ENCODE measurements at regions not wholly inside any gene's neighbourhood (a gene's known extent, or its start where the extent isn't known, plus 50 kb on each side); places are given as distances from the start of the nearest gene placed in this dataset.

DNA sequence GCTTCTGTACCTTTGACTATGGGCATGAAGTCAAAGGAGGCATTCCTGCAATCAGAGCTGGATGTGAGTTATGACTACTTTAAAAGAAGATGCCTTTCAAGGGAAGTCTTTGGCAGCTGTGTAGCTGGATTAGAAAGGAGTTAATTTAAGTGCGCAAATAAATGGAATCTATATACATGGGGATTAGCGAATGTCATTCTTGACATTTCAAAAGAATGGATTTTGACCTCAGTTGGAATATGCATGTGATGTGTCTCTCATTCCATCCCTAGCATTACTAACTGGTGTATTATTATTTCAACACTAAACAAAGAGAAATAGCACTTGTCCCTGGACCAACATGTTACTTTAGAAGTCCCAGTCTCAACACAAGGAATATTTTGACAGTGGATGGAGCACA is 359.6 kb upstream of the SLC24A2 start:
- TF ChIP-seq, protein P1, sequence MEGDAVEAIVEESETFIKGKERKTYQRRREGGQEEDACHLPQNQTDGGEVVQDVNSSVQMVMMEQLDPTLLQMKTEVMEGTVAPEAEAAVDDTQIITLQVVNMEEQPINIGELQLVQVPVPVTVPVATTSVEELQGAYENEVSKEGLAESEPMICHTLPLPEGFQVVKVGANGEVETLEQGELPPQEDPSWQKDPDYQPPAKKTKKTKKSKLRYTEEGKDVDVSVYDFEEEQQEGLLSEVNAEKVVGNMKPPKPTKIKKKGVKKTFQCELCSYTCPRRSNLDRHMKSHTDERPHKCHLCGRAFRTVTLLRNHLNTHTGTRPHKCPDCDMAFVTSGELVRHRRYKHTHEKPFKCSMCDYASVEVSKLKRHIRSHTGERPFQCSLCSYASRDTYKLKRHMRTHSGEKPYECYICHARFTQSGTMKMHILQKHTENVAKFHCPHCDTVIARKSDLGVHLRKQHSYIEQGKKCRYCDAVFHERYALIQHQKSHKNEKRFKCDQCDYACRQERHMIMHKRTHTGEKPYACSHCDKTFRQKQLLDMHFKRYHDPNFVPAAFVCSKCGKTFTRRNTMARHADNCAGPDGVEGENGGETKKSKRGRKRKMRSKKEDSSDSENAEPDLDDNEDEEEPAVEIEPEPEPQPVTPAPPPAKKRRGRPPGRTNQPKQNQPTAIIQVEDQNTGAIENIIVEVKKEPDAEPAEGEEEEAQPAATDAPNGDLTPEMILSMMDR (IDR thresholded peaks at IDR 0.05) = no peak
- TF ChIP-seq, protein P2, sequence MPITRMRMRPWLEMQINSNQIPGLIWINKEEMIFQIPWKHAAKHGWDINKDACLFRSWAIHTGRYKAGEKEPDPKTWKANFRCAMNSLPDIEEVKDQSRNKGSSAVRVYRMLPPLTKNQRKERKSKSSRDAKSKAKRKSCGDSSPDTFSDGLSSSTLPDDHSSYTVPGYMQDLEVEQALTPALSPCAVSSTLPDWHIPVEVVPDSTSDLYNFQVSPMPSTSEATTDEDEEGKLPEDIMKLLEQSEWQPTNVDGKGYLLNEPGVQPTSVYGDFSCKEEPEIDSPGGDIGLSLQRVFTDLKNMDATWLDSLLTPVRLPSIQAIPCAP (CRISPR knock-in tag; IDR thresholded peaks at IDR 0.05) = no peak
- no peak for TF ChIP-seq CBFB (CRISPR knock-in tag; IDR thresholded peaks at IDR 0.05; ENCODE audit: low read depth)
- TF ChIP-seq, protein P3, sequence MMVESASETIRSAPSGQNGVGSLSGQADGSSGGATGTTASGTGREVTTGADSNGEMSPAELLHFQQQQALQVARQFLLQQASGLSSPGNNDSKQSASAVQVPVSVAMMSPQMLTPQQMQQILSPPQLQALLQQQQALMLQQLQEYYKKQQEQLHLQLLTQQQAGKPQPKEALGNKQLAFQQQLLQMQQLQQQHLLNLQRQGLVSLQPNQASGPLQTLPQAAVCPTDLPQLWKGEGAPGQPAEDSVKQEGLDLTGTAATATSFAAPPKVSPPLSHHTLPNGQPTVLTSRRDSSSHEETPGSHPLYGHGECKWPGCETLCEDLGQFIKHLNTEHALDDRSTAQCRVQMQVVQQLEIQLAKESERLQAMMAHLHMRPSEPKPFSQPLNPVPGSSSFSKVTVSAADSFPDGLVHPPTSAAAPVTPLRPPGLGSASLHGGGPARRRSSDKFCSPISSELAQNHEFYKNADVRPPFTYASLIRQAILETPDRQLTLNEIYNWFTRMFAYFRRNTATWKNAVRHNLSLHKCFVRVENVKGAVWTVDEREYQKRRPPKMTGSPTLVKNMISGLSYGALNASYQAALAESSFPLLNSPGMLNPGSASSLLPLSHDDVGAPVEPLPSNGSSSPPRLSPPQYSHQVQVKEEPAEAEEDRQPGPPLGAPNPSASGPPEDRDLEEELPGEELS (CRISPR knock-in tag; IDR thresholded peaks at IDR 0.05) = no peak
- TF ChIP-seq, protein P4, sequence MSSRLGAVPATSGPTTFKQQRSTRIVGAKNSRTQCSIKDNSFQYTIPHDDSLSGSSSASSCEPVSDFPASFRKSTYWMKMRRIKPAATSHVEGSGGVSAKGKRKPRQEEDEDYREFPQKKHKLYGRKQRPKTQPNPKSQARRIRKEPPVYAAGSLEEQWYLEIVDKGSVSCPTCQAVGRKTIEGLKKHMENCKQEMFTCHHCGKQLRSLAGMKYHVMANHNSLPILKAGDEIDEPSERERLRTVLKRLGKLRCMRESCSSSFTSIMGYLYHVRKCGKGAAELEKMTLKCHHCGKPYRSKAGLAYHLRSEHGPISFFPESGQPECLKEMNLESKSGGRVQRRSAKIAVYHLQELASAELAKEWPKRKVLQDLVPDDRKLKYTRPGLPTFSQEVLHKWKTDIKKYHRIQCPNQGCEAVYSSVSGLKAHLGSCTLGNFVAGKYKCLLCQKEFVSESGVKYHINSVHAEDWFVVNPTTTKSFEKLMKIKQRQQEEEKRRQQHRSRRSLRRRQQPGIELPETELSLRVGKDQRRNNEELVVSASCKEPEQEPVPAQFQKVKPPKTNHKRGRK (CRISPR knock-in tag; IDR thresholded peaks at IDR 0.05; ENCODE audit: borderline replicate concordance) = no peak
- TF ChIP-seq, protein P5, sequence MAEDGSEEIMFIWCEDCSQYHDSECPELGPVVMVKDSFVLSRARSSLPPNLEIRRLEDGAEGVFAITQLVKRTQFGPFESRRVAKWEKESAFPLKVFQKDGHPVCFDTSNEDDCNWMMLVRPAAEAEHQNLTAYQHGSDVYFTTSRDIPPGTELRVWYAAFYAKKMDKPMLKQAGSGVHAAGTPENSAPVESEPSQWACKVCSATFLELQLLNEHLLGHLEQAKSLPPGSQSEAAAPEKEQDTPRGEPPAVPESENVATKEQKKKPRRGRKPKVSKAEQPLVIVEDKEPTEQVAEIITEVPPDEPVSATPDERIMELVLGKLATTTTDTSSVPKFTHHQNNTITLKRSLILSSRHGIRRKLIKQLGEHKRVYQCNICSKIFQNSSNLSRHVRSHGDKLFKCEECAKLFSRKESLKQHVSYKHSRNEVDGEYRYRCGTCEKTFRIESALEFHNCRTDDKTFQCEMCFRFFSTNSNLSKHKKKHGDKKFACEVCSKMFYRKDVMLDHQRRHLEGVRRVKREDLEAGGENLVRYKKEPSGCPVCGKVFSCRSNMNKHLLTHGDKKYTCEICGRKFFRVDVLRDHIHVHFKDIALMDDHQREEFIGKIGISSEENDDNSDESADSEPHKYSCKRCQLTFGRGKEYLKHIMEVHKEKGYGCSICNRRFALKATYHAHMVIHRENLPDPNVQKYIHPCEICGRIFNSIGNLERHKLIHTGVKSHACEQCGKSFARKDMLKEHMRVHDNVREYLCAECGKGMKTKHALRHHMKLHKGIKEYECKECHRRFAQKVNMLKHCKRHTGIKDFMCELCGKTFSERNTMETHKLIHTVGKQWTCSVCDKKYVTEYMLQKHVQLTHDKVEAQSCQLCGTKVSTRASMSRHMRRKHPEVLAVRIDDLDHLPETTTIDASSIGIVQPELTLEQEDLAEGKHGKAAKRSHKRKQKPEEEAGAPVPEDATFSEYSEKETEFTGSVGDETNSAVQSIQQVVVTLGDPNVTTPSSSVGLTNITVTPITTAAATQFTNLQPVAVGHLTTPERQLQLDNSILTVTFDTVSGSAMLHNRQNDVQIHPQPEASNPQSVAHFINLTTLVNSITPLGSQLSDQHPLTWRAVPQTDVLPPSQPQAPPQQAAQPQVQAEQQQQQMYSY (CRISPR knock-in tag; IDR thresholded peaks at IDR 0.05) = no peak
- no peak for TF ChIP-seq TP53 (CRISPR knock-in tag; IDR thresholded peaks at IDR 0.05)
- TF ChIP-seq CREM (CRISPR knock-in tag; IDR thresholded peaks at IDR 0.05) = no peak
- no peak for TF ChIP-seq ZNF121 (CRISPR knock-in tag; IDR thresholded peaks at IDR 0.05)
- no peak for TF ChIP-seq GABPB1 (CRISPR knock-in tag; IDR thresholded peaks at IDR 0.05)
- no peak for TF ChIP-seq IRF2 (CRISPR knock-in tag; IDR thresholded peaks at IDR 0.05; ENCODE audit: borderline replicate concordance, low read depth)
- no peak for TF ChIP-seq FOXK1 (CRISPR knock-in tag; IDR thresholded peaks at IDR 0.05)
- no peak for TF ChIP-seq KAT7 (CRISPR knock-in tag; IDR thresholded peaks at IDR 0.05; ENCODE audit: borderline replicate concordance)
